GM19023 (cell line): ENCODE measurements at regions not wholly inside any gene's neighbourhood (a gene's known extent, or its start where the extent isn't known, plus 50 kb on each side); places are given as distances from the start of the nearest gene placed in this dataset.

Source experiments
- ATAC-seq: cut with Tn5 transposase; IDR thresholded peaks from one replicate; pipeline ENCODE4 v1.9.1; 2021; ENCODE audit warnings: mild to moderate bottlenecking, moderate library complexity; ENCODE audit not compliant: unreplicated experiment

DNA sequence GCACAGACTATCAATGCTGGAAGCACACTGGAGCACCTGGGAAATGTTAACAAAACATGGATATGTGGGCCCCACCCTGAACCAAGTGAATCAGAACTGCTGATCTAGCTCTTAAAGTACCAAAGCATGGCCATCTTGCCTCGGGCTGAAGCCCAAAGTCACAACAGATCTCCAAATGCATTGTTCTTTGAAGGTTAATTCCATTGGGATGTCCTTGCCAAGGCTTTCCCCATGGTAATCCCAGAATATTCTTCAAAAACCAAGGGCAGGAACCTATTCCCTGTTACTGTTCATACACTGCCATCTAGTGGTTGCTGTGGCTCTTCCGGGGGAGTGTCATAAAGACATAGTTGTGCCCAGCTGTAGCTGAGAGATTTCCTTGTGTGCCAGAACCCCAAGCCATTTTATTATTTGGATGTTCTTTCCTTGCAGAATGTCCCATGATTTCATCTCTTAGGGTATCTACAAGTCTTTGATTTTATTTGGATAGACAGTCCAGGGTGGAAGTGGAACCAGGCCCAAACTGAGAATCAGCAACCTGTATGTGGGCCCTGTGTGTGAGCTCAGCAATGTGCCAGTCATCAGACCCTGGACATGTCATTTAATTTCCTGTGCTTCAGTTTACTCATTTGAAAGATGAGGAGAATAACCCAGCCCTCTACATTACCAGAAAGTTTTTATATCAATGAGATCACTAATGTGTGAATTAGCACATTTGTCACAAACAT, 290.0 kb downstream of the ACTL7B start:
- ATAC-seq, result no peak

DNA sequence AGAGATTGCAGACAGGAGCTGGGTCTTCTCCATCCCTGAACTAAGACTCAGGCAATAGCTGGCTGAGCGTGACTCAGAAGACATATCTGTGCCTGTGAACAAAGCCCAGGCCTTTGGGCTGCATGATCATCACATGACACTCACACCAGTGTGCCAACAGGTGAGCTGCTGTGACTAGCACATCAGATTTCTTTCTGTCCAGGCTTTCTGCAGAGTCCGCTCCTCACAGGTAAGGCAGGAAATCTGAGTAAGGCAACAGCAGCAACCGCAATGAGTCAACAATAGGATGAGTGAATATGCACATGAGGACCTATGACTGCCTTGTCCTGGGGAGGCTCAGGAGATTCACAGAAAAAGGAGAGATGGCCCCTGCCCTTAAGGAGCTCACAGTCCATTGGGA, 293.6 kb downstream of the ACTL7B start:
- no peak for ATAC-seq

DNA sequence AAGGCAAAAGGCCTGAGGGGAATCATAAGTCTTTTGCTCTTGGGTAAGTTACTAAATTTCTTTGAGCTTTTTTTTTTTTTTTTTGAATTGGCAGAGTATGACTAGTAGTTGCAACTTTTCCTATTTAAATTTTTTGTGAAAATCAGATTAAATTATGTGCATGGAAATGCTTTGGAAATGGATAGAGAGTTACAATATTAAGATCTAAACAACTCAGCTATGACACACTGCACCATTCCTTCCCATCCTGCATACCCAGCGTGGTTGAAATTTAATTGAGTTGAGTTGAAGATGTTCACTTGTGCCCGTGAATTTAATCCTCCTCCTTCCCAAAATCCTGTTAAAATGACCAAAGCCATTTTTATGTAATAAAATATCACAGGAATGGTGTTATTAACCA, 296.4 kb downstream of the ACTL7B start:
- no peak for ATAC-seq

DNA sequence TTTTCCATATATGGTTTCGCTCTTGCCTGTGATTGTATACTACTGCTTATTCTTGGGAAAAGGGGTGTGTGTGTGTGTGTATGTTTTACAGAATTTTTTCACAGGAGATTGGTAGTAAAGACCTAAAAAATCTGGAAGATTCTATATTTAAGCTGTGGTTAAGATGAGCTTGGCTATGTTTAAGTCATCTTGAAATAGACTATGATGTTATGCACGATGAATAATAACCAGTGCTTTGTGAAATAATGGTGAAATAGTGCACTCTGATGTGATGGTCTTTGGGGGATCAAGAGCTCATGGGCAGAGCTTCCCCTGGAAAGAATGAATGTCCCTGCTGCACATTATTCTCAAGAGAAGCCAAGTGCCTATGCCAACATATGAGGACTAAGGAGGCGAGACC, 301.0 kb downstream of the ACTL7B start:
- ATAC-seq, result no peak

DNA sequence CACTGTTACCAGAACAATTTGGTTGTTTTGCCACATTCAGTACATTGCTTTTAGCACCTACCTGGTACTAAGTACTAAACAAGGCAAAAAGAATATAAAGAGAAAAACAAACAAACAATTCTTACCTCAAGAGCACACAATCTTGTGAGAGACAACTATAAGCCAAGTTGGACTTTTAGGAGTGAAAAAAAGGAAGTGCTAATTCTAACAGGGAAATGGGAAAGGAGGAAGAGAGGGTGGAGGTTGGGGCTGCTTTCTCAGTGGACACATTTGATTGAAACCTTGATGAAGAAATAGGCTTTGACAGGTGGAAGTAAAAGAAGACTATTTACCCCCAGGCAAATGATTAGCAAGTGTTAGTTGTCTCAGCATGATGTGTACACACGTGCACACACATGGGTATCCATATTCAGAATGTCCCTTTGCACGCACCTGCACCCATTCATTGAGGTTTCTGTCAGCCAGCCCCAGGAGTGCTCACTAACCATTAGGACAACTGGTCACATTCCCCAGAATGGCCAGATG, 302.6 kb downstream of the ACTL7B start:
- ATAC-seq, result no peak

DNA sequence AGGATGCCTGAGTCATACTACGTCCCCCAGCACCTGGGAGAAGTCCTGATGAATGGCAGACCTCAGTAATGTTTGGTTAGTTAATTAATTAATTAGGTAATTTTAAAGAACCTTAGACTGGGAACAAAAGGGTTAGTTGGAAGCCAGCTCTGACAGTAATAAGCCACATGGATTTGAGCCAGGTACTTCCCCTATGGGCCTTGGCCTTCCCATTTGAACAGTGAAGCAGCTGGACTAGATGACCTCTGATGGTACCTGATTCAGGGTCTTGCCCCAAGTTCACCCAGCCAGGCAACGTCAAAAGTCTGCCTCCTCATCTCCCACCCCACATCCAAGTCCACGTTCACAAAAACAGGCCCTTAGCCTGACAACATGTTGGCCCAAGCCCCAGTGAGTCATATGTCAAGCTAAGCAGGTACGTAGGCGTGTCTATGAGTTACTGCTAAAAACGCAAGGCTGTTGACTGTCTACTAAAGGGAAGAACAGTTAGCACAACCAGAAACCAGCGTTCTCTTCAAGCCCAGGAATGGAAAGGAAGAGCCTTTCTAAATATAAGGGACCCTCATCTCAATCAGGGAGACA, 303.2 kb downstream of the ACTL7B start:
- ATAC-seq, result no peak

DNA sequence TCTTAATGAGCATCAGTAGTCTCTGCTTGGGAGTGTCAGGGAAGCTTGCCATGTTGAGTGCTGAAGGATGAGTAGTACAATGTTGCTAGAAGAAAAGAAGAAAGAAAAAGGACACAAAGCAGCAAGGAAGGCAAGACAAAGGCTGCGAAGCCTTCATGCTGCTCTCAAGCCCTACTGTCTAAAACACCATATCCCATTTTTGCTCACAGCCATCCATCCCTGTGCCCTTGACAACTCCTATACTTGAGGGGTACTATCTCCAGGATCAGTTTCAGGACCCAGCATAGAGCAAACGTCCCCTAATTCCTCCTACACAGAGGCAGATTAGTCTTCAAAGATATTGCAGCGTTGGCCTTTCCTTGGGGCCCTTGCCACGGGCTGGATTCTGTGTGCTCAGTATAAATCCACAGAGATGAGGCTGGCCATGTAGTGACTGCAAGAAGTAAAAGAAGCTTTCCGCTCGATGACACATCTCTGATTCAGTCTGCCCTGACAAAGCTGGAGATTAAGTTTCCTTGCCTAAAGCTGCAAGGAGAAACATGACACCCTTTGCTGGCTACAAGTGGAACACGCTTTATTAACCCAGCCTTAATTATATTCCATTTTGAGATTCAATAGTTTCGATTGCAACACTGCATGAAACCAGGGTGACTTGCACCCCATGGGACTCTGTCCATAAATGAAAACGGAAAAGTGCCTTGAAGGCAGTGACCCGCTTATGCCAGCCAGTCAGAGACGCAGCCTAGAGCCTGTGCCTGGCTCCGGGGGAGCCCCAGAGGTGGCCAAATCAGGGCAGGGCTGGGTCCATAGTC, 304.6 kb downstream of the ACTL7B start:
- ATAC-seq, result no peak

DNA sequence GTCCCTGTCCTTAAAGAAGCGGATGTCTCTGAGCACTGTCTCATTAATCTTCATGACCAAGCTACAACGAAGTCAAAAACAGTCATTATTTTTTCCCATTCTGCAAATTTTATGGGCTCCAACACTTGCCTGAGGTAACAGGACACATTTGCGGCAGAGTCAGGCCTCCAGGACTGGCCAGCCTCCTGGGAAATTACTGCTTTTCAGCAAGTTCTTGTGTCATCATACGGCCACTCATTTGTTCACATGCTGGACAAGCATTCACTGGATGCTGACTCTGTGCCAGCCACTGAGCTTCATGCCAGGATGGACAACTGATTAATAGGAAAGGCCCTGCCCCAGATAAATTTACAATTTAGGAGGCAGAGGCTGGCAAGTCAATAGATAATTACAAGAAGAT, 305.7 kb downstream of the ACTL7B start:
- ATAC-seq, result no peak

DNA sequence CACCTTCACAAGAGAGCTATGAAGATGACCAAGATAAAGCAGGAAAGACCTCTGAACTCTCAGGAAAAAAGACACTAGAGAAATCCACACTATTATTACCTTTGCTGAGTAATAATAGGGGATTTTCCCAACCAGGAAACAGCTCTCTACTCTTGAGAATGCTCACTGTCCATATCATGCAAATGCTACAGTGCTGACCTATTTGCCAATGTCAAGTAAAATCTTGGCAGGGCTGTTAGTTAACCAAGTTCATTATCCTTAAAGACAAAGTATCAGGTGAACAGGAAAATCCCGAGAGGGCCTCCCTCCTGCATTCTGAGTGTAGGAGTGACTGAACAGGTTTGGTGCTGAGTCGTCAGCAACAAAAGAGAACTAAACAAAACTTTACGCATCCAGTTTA, 306.6 kb downstream of the ACTL7B start:
- no peak for ATAC-seq

DNA sequence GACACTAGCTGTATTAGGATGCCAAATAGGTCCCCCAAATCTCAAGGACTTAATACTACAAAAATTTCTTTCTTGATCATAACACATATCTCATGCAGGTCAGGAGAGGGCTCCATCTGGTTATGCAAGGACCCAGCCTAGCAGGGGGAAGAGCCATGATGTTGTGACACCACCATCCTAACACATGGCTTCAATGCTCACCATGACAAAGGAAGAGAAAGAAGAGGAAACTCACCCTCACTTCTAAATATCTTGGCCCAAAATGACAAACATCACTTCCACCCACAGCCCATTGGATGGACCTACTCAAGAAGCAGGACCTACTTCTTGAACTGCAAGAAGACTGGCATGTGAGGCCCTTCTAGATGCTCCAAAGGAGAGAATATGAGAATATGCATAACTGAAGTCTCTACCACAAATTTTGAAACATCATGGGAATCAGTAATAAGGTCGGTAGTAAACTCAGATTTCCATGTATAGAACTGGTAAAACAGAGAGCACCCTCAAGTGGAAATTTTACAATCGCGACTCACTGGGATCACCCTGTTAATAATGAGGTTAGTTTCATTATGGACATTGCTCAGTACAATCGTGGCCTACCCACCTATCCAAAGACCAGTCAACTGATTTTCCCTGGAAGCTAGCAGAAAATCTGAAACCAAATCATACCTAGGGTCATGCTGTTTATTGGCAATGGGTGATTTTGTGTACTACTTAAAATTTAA, 308.2 kb downstream of the ACTL7B start:
- no peak for ATAC-seq

DNA sequence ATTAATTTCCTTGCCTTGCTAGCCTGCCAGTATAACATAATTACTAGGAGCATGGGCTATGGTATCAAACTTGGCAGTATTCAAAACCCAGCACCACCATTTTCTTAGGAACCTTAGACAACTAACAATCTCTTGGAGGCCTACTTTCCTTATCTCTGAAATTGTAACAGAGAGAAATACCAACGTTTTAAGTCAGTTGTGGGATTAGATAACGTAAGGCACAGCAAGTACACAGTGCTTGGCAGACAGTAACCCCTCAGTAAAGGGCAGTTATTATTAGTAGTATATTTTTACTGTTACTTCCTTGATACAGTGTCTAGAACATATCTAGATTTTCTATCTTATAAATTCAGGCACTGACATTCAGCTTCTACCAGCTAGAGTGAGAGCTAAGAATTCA, 309.6 kb downstream of the ACTL7B start:
- no peak for ATAC-seq

DNA sequence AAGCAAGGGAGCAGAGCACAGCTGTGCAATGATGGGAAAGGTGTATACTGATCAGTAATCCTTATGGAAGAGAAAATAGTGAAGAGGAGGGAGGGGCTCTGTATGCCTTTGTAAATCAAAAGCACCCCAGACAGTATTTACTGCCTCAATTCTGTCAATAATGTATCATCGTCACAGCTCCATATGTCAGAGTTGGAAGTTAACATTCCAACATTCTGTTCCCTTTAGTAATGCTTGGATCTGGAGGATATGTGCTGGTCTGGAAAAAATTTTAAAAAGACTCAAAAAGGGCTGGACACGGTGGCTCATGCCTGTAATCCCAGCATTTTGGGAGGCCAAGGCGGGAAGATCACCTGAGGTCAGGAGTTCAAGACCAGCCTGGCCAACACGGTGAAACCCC, 310.4 kb downstream of the ACTL7B start:
- no peak for ATAC-seq

DNA sequence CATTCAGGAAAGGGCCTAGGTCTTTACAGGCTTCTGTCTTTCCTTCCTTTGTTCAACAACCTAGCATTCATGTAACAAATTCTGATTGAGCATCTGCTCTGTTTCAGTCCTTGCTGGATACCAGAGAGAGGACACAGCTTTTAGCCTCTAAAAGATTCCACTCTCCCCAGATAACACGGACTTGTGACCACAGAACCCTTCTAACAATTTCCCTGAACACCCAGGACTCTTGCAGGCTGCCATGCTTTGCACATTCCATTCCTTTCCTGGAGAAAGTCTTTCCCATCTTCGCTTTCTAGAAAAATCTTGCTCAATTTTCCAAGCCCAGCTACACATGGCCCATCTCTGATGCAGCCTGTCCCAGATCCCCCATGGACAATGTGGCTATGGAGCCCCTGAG, 310.9 kb downstream of the ACTL7B start:
- ATAC-seq, result no peak

DNA sequence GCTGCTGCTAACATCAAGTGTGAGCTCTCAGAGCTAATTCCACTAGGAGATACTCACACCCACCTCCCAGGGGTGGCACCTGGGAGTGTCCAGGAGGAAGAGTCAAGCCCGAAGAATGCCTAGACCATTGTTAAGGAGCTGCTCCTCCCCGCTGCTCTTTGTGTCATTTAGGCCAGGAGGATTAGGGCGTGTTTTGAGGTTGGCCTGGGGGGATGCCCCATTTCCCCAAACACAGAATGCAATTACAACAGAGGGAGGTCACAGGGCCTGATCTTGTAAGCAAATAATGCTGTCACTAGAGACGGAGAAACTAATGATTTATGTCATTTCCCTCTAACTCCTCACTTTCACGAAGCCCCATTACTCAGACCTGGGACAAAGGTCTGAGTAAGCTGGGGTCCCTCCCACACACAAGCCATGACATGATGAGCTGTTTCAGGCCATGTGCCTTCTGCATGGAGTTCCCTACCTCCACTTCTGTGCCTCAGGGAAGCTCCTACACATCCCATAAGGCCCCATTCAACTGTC, 312.5 kb downstream of the ACTL7B start:
- ATAC-seq, result no peak

DNA sequence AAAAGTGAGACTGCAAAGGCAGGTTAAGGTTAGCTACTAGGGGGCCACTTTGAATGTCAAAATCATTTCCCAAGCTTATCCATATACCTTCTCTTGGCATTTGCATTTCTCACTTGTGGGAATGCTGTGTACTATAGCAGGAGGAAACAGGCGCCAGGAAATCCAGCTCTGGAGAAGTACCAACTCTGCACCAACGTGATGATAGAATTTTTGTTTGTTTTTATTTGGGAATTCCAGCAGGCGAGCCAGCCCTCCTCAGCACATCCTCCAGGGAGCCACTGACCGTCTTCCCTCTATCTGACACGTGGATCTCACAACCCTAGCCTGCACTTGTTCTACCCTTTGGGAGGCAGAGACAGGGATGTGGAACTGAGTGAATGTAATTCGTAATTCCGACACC, 318.0 kb downstream of the ACTL7B start:
- no peak for ATAC-seq

DNA sequence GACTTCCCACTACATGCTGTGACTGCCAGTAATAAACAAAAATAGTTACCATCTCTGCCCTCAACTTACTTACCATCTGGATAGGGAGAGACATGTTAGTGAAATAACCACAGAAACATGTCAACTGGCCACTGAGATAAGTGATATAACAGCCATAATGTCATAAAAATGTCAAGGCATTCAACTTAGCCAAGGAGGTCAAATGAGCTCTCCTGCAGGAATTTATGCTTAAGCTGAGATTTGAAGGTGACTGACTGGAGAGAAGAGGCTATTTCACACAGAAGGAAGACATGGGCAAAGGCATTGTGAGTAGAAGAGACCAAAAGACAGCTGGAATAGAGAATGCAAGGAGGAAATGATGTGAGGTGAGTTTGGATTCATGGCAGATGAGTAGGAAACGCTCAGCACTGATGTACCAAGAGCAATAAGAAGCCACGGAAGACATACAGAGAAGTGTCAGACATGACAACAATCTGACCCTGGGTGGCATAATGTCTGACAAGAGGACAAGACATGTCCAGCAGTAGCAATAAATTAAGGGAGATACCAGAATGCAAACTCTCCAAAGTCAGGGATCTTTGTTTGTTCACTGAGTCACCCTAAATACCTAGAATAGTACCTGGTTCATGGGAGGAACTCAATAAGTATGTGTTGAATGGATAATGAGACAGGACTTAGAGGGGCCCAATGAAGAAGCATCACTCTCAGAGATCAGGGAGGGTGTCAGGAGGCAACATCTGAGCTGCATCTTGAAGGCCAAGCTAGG, 318.8 kb downstream of the ACTL7B start:
- no peak for ATAC-seq

DNA sequence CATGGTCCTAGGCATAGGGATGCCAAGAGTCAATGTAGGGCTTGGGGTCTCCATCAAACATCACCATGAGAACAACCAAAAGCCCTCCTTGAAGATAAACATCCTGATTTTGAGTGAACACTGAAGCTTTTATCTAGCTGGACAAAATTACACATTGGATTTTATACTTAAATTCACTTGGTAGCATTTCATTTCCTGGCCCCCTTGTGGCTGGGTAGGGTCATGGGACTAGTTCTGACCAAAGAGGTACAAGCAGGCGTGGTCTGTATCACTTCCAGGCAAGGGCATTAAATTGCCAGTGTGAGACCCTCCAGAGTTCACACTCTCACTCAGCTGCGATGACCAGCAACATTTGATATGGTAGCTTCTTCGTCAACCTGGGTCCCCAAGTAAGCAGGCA, 320.3 kb downstream of the ACTL7B start:
- ATAC-seq, result no peak

DNA sequence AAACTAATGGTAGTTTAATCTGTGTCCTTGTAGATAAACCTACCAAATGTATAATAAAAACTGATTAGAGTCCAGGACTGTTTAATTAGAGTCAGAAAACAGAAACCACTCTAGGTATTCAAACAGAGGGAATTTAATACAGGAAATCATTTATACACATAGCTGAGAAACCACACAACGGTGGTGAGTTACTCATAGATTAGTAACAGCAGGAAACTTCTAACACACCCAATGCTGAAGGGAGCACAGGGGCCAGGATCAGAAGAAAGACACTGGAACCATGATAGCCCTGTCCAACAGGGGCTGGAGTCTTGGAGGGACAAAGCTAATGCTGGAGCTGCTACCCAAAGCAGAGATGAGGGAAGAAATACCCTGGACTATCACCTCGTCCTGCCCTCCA, 321.0 kb downstream of the ACTL7B start:
- ATAC-seq, result no peak

DNA sequence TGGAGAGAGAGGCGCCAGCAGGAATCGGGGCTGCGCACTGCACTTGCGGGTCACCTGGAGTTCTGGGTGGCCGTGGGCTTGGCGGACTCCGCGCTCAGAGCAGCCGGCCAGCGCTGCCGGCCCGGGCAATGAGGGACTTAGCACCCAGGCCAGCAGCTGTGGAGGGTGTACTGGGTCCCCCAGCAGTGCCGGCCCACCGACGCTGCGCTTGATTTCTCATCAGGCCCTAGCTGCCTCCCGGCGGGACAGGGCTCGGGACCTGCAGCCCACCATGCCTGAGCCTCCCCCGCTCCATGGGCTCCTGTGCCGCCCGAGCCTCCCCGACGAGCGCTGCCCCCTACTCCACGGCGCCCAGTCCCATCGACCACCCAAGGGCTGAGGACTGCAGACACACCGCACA, 325.6 kb downstream of the ACTL7B start:
- no peak for ATAC-seq

DNA sequence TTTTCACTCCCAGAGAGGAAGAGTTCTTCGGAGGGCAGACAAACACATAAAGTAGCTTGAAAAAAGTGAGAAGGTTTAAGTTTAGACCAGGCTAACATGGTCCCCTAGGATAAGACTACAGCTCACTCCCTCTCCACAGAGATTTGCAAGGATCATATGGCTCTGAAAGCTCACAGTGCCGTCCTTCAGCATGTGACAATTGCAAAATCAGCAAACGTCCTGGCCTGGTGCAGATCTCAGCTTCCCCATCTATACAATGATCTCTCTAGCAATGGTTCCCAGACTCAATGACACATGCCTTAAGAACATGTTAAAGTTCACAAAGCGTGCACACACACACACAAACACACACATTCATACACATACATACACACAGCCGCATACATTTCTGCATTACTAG, 327.6 kb downstream of the ACTL7B start:
- no peak for ATAC-seq
